ENCODE measurements at regions not wholly inside any gene's neighbourhood (a gene's known extent, or its start where the extent isn't known, plus 50 kb on each side); places are given as distances from the start of the nearest gene placed in this dataset.

- TF ChIP-seq CTCF (conservative IDR thresholded peaks at IDR 0.05 in 1 of 2, IDR thresholded peaks at IDR 0.05 in 1 of 2; ENCODE audit: extremely low read depth in 1 of 2, insufficient read depth in 1 of 2, low read depth in 1 of 2, low read length in 2 of 2): no peak
- no peak for TF ChIP-seq EZH2 (IDR thresholded peaks at IDR 0.05; ENCODE audit: borderline replicate concordance, low read length)
Observed at GRCh38 chr1:14112613-14113012, 412.6 kb downstream of the PRDM2 start.

Measured in mammary epithelial cell (primary cell).